ENCODE measurements at regions not wholly inside any gene's neighbourhood (a gene's known extent, or its start where the extent isn't known, plus 50 kb on each side); places are given as distances from the start of the nearest gene placed in this dataset.
A peak's percentile ranks its signal among the peaks of the same experiment; 100 is the strongest.

- H3K27ac ChIP-seq = no peak overlapping the region
- no peaks in the 10 kb centered on the region for H3K4me1 ChIP-seq
- no peak overlapping the region for H3K4me3 ChIP-seq
- H3K27me3 ChIP-seq = no peaks in the 10 kb centered on the region
- H3K9me3 ChIP-seq (replicated peaks) = no peaks in the 10 kb centered on the region
- no peak for DNase-seq
- no peaks in the 10 kb centered on the region for H3K36me3 ChIP-seq
Observed at GRCh38 chr5:159539678-159540077, 209.4 kb upstream of the IL12B start.

GRCh38 chr5:159543326-159543725 is 213.0 kb upstream of the IL12B start:
- Histone ChIP-seq H3K4me3 (no peak overlapping the region), H3K36me3 (no peaks in the 10 kb centered on the region), H3K9me3 (replicated peaks) (no peaks in the 10 kb centered on the region), H3K27me3 (no peaks in the 10 kb centered on the region), H3K4me1 (0 out of 2 replicates have a peak, but pooled peaks cover 4% of the 10 kb centered on the region), H3K27ac (no peak overlapping the region)
- DNase-seq = no peak

- no peaks in the 10 kb centered on the region for H3K27me3 ChIP-seq
- no peaks in the 10 kb centered on the region for H3K36me3 ChIP-seq
- H3K27ac ChIP-seq = no peak overlapping the region
- no peaks in the 10 kb centered on the region for H3K9me3 ChIP-seq (replicated peaks)
- H3K4me3 ChIP-seq = no peak overlapping the region
- no peak for DNase-seq
- 0 out of 2 replicates have a peak, but pooled peaks cover 4% of the 10 kb centered on the region for H3K4me1 ChIP-seq
Observed at GRCh38 chr5:159545156-159545555, 214.9 kb upstream of the IL12B start.

- H3K4me1 ChIP-seq = 0 out of 2 replicates have a peak, but pooled peaks cover 4% of the 10 kb centered on the region
- H3K27me3 ChIP-seq = no peaks in the 10 kb centered on the region
- no peak overlapping the region for H3K4me3 ChIP-seq
- no peaks in the 10 kb centered on the region for H3K36me3 ChIP-seq
- peak overlapping the region; percentile 22; the same call in 1 of the 2 replicates for H3K27ac ChIP-seq
- DNase-seq = peak; percentile 4 to 35
- no peaks in the 10 kb centered on the region for H3K9me3 ChIP-seq (replicated peaks)
Observed at GRCh38 chr5:159547466-159548195, 217.3 kb upstream of the IL12B start.

- H3K27ac ChIP-seq = no peak overlapping the region
- no peaks in the 10 kb centered on the region for H3K9me3 ChIP-seq (replicated peaks)
- no peaks in the 10 kb centered on the region for H3K36me3 ChIP-seq
- no peak for DNase-seq
- no peak overlapping the region for H3K4me3 ChIP-seq
- H3K4me1 ChIP-seq = 0 out of 2 replicates have a peak, but pooled peaks cover 4% of the 10 kb centered on the region
- H3K27me3 ChIP-seq = no peaks in the 10 kb centered on the region
Observed at GRCh38 chr5:159548517-159548916, 218.2 kb upstream of the IL12B start.

GRCh38 chr5:159549046-159549445 is 218.8 kb upstream of the IL12B start:
- Histone ChIP-seq H3K36me3 (no peaks in the 10 kb centered on the region), H3K27me3 (no peaks in the 10 kb centered on the region), H3K27ac (no peak overlapping the region), H3K4me1 (0 out of 2 replicates have a peak, but pooled peaks cover 4% of the 10 kb centered on the region), H3K9me3 (replicated peaks) (no peaks in the 10 kb centered on the region), H3K4me3 (no peak overlapping the region)
- DNase-seq = no peak

GRCh38 chr5:159550951-159551350 is 220.7 kb upstream of the IL12B start:
- Histone ChIP-seq H3K27ac (no peak overlapping the region), H3K4me1 (0 out of 2 replicates have a peak, but pooled peaks cover 4% of the 10 kb centered on the region), H3K36me3 (no peaks in the 10 kb centered on the region), H3K4me3 (no peak overlapping the region), H3K27me3 (no peaks in the 10 kb centered on the region), H3K9me3 (replicated peaks) (no peaks in the 10 kb centered on the region)
- DNase-seq = no peak

GRCh38 chr5:159552751-159553150 is 222.5 kb upstream of the IL12B start:
- Histone ChIP-seq H3K27me3 (0 out of 2 replicates have a peak, but pooled peaks cover 3% of the 10 kb centered on the region), H3K4me3 (no peak overlapping the region), H3K9me3 (replicated peaks) (no peaks in the 10 kb centered on the region), H3K27ac (no peak overlapping the region), H3K4me1 (0 out of 2 replicates have a peak, but pooled peaks cover 4% of the 10 kb centered on the region), H3K36me3 (no peaks in the 10 kb centered on the region)
- no peak for DNase-seq

- DNase-seq = no peak
- Histone ChIP-seq H3K27ac (no peak overlapping the region), H3K4me1 (no peaks in the 10 kb centered on the region), H3K9me3 (replicated peaks) (no peaks in the 10 kb centered on the region), H3K36me3 (no peaks in the 10 kb centered on the region), H3K4me3 (no peak overlapping the region), H3K27me3 (0 out of 2 replicates have a peak, but pooled peaks cover 3% of the 10 kb centered on the region)
Observed at GRCh38 chr5:159553792-159554191, 223.5 kb upstream of the IL12B start.

GRCh38 chr5:159555084-159555483 is 224.8 kb upstream of the IL12B start:
- Histone ChIP-seq H3K4me3 (no peak overlapping the region), H3K27me3 (0 out of 2 replicates have a peak, but pooled peaks cover 3% of the 10 kb centered on the region), H3K36me3 (no peaks in the 10 kb centered on the region), H3K27ac (no peak overlapping the region), H3K4me1 (no peaks in the 10 kb centered on the region), H3K9me3 (replicated peaks) (no peaks in the 10 kb centered on the region)
- DNase-seq = no peak

- 0 out of 2 replicates have a peak, but pooled peaks cover 3% of the 10 kb centered on the region for H3K27me3 ChIP-seq
- H3K9me3 ChIP-seq (replicated peaks) = no peaks in the 10 kb centered on the region
- no peak for DNase-seq
- H3K4me3 ChIP-seq = no peak overlapping the region
- no peaks in the 10 kb centered on the region for H3K36me3 ChIP-seq
- H3K4me1 ChIP-seq = no peaks in the 10 kb centered on the region
- no peak overlapping the region for H3K27ac ChIP-seq
Observed at GRCh38 chr5:159559337-159559736, 229.1 kb upstream of the IL12B start.

- Histone ChIP-seq H3K36me3 (no peaks in the 10 kb centered on the region), H3K4me3 (no peak overlapping the region), H3K9me3 (replicated peaks) (no peaks in the 10 kb centered on the region), H3K27me3 (0 out of 2 replicates have a peak, but pooled peaks cover 3% of the 10 kb centered on the region), H3K27ac (no peak overlapping the region), H3K4me1 (no peaks in the 10 kb centered on the region)
- DNase-seq = no peak
Observed at GRCh38 chr5:159560088-159560487, 229.8 kb upstream of the IL12B start.

GRCh38 chr5:159564031-159564430 is 233.7 kb upstream of the IL12B start:
- Histone ChIP-seq H3K27ac (no peak overlapping the region), H3K27me3 (no peaks in the 10 kb centered on the region), H3K36me3 (no peaks in the 10 kb centered on the region), H3K4me1 (no peaks in the 10 kb centered on the region), H3K9me3 (replicated peaks) (no peaks in the 10 kb centered on the region), H3K4me3 (no peak overlapping the region)
- no peak for DNase-seq

GRCh38 chr5:159566832-159567231 is 236.5 kb upstream of the IL12B start:
- no peak for DNase-seq
- Histone ChIP-seq H3K27me3 (no peaks in the 10 kb centered on the region), H3K9me3 (replicated peaks) (no peaks in the 10 kb centered on the region), H3K4me1 (no peaks in the 10 kb centered on the region), H3K4me3 (no peak overlapping the region), H3K27ac (no peak overlapping the region), H3K36me3 (no peaks in the 10 kb centered on the region)

GRCh38 chr5:159567461-159567860 is 237.2 kb upstream of the IL12B start:
- Histone ChIP-seq H3K9me3 (replicated peaks) (no peaks in the 10 kb centered on the region), H3K27me3 (no peaks in the 10 kb centered on the region), H3K4me1 (no peaks in the 10 kb centered on the region), H3K27ac (no peak overlapping the region), H3K4me3 (no peak overlapping the region), H3K36me3 (no peaks in the 10 kb centered on the region)
- DNase-seq = no peak

All from SJCRH30 (cell line).